Kidney tubule cell (primary cell): ENCODE measurements at regions not wholly inside any gene's neighbourhood (a gene's known extent, or its start where the extent isn't known, plus 50 kb on each side); places are given as distances from the start of the nearest gene placed in this dataset.

Experiments
- DNase-seq: peaks from one replicate; pipeline ENCODE4 v3.0.0-alpha.2; 2018; ENCODE audit warnings: low spot score

GRCh38 chr21:16587141-16587581 lies 857.4 kb downstream of the USP25 start:
- DNase-seq = peak; percentile 63

- peak; percentile 34 for DNase-seq
These were observed 858.0 kb downstream of the USP25 start for GRCh38 chr21:16587681-16588375.

DNA sequence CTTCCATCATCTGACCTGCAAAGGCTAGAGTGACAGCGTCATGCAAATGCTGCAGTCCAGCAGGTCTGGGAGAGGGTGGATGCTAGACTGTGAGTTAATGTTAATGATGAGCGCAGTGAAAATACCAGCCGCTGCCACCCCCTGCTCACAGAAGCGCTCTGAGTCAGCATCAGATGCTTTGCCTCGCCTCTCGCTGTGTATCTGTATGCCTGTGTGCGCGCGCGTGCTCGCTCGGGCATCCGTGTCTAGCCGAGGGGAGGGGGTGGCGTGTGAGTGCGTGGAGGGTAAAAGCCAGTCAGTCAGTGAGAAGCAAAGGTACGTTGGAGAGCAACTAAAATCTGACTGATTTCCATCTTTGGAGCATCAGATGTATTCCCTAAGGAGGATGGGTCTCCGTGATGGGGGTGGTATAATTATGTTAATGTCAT lies 858.7 kb downstream of the USP25 start:
- DNase-seq = peak; percentile 94

DNA sequence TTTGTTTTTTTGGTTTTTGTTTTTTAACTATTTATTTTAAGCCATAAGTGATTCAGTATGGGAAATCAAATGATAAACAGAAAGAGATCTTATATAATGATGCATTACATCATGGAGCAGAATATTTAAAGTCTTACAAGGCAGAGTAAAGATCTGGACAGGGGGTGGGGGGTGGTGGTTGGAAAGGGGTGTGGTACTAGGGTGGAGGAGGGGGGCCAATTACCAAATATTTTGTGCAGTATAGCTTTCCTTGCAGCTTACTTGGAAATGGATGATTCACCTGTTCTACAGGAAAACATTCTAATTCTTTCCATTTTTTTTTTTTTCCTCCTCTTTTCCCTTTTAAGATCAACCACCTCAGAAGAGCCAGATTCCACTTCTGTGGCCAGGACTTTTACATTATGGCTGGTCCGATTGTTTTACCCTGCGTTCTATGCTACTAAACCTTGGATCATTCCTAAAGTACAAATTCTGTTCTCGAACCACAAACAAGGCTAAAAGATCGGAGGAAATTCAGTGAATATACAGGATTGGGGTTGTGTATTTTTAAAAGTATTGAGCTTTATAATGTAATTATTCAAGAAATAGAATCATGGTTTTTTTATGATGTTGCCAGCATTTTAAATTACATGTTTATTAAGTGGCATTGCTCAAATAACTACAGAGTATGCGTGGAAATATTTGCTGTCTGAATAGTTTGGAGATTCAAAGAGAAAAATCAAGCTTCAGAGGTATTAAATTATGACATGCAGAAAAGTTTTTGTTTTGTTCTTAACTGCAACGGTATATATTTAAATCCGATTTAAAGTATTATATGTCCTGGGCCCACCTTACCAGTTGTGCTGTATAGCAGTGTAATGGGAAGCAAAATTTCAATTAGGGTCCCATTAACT lies 859.5 kb downstream of the USP25 start:
- no peak for DNase-seq

- DNase-seq = no peak
These were observed 860.4 kb downstream of the USP25 start for GRCh38 chr21:16590186-16590585.

GRCh38 chr21:16590641-16591292 lies 861.0 kb downstream of the USP25 start:
- DNase-seq = no peak

GRCh38 chr21:16592381-16592780 lies 862.6 kb downstream of the USP25 start:
- DNase-seq = no peak

GRCh38 chr21:16594191-16594590 lies 864.4 kb downstream of the USP25 start:
- DNase-seq = no peak

- DNase-seq = no peak
These were observed 866.6 kb downstream of the USP25 start for GRCh38 chr21:16596369-16596768.

GRCh38 chr21:16597753-16598152 lies 868.0 kb downstream of the USP25 start:
- no peak for DNase-seq

DNA sequence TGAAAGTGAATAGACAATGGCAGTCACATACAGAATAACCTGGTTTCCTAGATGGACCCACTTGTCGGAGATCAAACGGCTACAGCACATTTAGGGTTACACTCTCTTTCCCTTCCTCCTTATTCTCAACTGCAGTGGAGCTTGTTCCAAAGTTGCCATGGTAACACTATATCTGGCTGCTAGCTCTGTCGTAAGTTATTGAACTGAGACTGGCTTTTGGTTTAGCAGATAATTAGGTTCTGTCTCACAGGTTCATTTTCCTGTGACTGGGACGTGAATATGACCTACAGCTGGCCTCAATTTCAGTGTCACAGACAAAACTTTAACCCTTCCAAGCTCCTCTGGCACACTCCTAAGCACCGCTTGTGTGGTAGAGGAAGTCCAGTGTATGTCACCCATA lies 875.8 kb downstream of the USP25 start:
- peak; percentile 34 for DNase-seq

GRCh38 chr21:16606271-16606670 lies 876.5 kb downstream of the USP25 start:
- no peak for DNase-seq

DNA sequence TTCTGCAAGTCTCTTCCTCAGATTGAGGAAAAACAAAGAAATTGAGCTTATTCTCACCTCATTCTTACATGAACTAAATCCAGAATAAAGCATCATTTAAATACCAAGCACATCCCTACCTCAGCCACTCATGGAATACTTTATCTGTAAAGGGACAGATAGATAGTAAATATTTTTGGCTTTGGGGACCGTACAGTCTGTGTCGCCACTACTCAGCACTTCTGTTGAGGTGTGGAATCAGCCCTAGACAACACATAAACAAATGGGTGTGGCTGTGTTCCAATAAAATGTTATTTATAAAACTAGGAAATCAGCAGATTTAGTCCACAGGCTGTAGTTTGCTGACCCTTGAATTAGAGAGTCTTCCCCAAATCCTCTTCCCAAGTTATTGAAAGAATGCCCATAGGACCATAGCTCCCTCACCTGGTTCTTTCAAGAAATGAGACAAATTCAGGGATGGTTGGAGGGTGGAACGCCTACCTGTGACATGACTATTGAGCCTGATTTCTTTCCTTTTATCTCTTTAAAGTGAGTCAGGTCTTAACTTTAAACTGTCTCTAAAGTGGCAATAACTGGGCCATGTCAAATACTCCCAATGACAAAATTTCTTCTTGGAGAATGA lies 878.5 kb downstream of the USP25 start:
- DNase-seq = peak; percentile 14

- no peak for DNase-seq
These were observed 889.5 kb downstream of the USP25 start for GRCh38 chr21:16619281-16619680.

DNA sequence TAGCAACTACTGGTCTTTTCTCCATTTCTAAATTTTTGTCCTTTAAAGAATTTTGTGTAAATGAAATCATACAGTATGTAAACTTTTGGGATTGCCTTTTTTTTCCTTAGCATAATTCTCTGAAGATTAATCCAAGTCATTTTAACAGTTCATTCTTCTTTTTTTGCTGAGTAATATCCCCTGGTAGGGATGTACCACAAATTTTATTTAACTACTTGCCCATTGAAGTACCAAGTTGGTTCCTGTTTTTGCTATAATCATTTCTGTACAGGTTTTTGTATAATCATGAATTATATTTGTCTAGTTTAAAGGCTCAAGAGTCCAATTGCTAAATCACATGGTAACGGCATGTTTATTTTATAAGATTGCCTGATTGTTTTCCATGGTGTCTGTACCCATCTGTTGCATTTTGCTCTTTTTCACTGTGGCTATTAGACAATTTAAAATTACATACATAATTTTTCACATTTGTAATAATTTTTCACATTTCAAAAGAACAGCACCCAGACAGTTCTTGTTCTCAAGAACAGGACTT lies 891.1 kb downstream of the USP25 start:
- no peak for DNase-seq

DNA sequence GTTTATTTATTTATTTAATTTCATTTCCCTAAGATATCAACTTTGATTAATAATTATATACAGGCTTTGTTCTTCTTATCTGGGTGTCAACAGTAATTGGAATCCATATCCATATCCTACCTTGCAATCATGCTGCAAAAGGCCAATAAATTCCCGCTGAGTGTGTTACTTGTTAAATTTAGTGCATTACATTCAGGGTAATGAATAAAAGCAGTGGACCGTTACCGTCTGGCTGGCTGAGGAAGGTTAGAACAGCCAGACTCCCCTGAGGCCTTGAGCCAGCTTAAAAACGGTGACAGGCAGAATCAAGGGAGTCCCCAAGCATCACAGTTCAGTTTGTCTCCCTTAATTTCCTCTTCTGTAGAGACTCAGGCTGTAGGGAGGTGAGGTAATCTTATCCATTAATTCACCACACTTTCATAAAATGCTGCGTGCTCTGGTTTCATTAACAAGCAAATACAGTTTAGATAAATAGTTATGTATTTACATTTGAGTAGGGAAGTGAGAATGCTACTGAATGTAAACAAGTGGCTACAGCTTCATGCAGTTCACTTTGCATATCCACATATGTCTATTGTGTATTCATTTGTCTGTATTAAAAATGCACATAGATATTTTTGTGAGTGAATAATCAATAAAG lies 888.2 kb upstream of the CXADR start:
- DNase-seq = peak; percentile 12

DNA sequence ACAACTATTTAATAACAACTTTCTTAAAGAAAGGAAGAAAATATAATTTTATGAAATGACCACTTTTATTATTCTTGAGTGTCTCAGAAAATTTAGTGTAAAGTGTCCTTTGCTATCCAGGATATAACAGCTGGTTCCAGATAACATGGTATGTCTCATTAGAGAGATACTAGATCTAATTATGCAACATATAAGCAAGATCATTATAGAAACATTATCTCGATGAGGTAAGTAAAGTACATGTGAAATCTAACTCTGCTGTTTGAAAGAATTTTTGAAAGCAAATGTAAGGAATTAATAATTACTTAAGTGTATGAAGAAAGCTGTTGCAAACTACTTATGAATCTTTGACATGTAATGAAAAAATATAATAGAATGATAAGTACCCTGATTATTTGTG lies 887.4 kb upstream of the CXADR start:
- DNase-seq = no peak

GRCh38 chr21:16633831-16634459 lies 878.9 kb upstream of the CXADR start:
- DNase-seq = no peak

GRCh38 chr21:16634515-16634914 lies 878.3 kb upstream of the CXADR start:
- no peak for DNase-seq

- no peak for DNase-seq
These were observed 872.4 kb upstream of the CXADR start for GRCh38 chr21:16640297-16641027.
